K562 (cell line): ENCODE measurements at regions not wholly inside any gene's neighbourhood (a gene's known extent, or its start where the extent isn't known, plus 50 kb on each side); places are given as distances from the start of the nearest gene placed in this dataset.
A peak's percentile ranks its signal among the peaks of the same experiment; 100 is the strongest.

ENCODE experiments used
- ARNT ChIP-seq, 2 experiments: fragments of 450-650 bp; IDR thresholded peaks; 2 replicates each; pipeline ENCODE4 v1.6.1; 2016; ENCODE audit warnings: mild to moderate bottlenecking in 1 of 2
- E2F1 ChIP-seq: sonication (generic); formaldehyde crosslinking; IDR thresholded peaks from 2 replicates; pipeline ENCODE4 v1.8.1; 2023; ENCODE audit warnings: mild to moderate bottlenecking, missing genetic modification reagents, moderate library complexity
- GTF2B ChIP-seq: IDR thresholded peaks from 2 replicates; pipeline ENCODE4 v1.6.1; 2011; ENCODE audit not compliant: insufficient read length; ENCODE audit errors: extremely low read depth
- HLTF ChIP-seq: fragments of 450-650 bp; IDR thresholded peaks from 2 replicates; pipeline ENCODE4 v1.6.1; 2016
- MAX ChIP-seq: sonication (generic); formaldehyde crosslinking; IDR thresholded peaks from 2 replicates; pipeline ENCODE4 v1.9.0; 2022; ENCODE audit warnings: mild to moderate bottlenecking, missing genetic modification reagents
- MAZ ChIP-seq, 2 experiments: fragments of 450-650 bp in 1 of 2; sonication (generic) in 1 of 2; formaldehyde crosslinking; IDR thresholded peaks in 1 of 2; conservative IDR thresholded peaks in 1 of 2; 2 replicates each; pipeline versions ENCODE4 v1.4.0 to v1.5.0; 2020; ENCODE audit warnings: mild to moderate bottlenecking in 1 of 2, missing genetic modification reagents in 1 of 2
- MECOM ChIP-seq: fragments of 250-450 bp; sonication (Bioruptor Pico); IDR thresholded peaks from 2 replicates; pipeline ENCODE4 v1.8.0; 2022; ENCODE audit warnings: inconsistent platforms
- MTA3 ChIP-seq: fragments of 450-650 bp; formaldehyde crosslinking; IDR thresholded peaks from 2 replicates; pipeline ENCODE4 v1.6.1; 2017; ENCODE audit warnings: mild to moderate bottlenecking, borderline replicate concordance
- NR2C2 ChIP-seq, 2 experiments: fragments of 200-800 bp in 1 of 2; sonication (Bioruptor generic) in 1 of 2; sonication (generic) in 1 of 2; formaldehyde crosslinking in 1 of 2; IDR thresholded peaks; 2 replicates each; pipeline versions ENCODE4 v1.6.1 to v1.8.0; 2016 to 2022; ENCODE audit warnings: mild to moderate bottlenecking in 1 of 2, missing compliant biosample characterization in 1 of 2, missing genetic modification characterization in 1 of 2, missing genetic modification reagents in 1 of 2
- TSC22D4 ChIP-seq: fragments of 450-650 bp; IDR thresholded peaks from 2 replicates; pipeline ENCODE4 v1.6.1; 2016; ENCODE audit warnings: missing genetic modification characterization, missing biosample characterization, control low read depth
- ZNF184 ChIP-seq: sonication (generic); formaldehyde crosslinking; IDR thresholded peaks from 2 replicates; pipeline ENCODE4 v1.5.0; 2020; ENCODE audit warnings: missing genetic modification reagents
- ZNF224 ChIP-seq: sonication (generic); formaldehyde crosslinking; IDR thresholded peaks from 2 replicates; pipeline ENCODE4 v1.8.0; 2022; ENCODE audit warnings: mild to moderate bottlenecking, missing genetic modification reagents
- ZNF24 ChIP-seq: fragments of 450-650 bp; IDR thresholded peaks from 2 replicates; pipeline ENCODE4 v1.6.1; 2016
- ZNF253 ChIP-seq: fragments of 250-450 bp; sonication (Bioruptor Pico); conservative IDR thresholded peaks from 2 replicates; pipeline ENCODE4 v1.6.1; 2021; ENCODE audit warnings: mild to moderate bottlenecking
- ZNF316 ChIP-seq: fragments of 450-650 bp; IDR thresholded peaks from 2 replicates; pipeline ENCODE4 v1.6.1; 2016
- ZZZ3 ChIP-seq: fragments of 450-650 bp; IDR thresholded peaks from 2 replicates; pipeline ENCODE4 v1.6.1; 2016; ENCODE audit warnings: antibody characterized with exemption, mild to moderate bottlenecking, moderate library complexity

- TF ChIP-seq TSC22D4, result no peak
- no peak for TF ChIP-seq E2F1 (CRISPR knock-in tag)
- TF ChIP-seq ZZZ3, result no peak
- TF ChIP-seq GTF2B, result no peak
- TF ChIP-seq ZNF224 (CRISPR knock-in tag), result no peak
- TF ChIP-seq MAZ (CRISPR knock-in tag; conservative IDR thresholded peaks at IDR 0.05 in 1 of 2, IDR thresholded peaks at IDR 0.05 in 1 of 2), result peak in 1 of 2 experiments; percentile 41; a peak in 1 of 4 replicates
- no peak; the same call in 1 of the 2 replicates for TF ChIP-seq MTA3
- TF ChIP-seq MAX (CRISPR knock-in tag), result no peak
- peak in 1 of 2 experiments; percentile 82; a peak in 1 of 4 replicates for TF ChIP-seq ARNT (IDR thresholded peaks at IDR 0.05)
- no peak for TF ChIP-seq NR2C2 (CRISPR knock-in tag; IDR thresholded peaks at IDR 0.05)
- TF ChIP-seq NR2C2 (tag; IDR thresholded peaks at IDR 0.05), result peak; percentile 49; the same call in 1 of the 2 replicates
- no peak for TF ChIP-seq MECOM (CRISPR knock-in tag)
- TF ChIP-seq ZNF184 (CRISPR knock-in tag), result no peak
- TF ChIP-seq ZNF316, result peak; percentile 81
- TF ChIP-seq ZNF24, result no peak
- no peak for TF ChIP-seq ZNF253 (CRISPR knock-in tag)
- TF ChIP-seq HLTF, result peak; percentile 76; the same call in 1 of the 2 replicates
Measured at GRCh38 chr6:137707590-137708360, 159.3 kb upstream of the TNFAIP3 start (continued).
